DND-41 (cell line): ENCODE measurements at regions not wholly inside any gene's neighbourhood (a gene's known extent, or its start where the extent isn't known, plus 50 kb on each side); places are given as distances from the start of the nearest gene placed in this dataset.
"Not testable (repeated sequence)": the region's sequence is repeated elsewhere in the genome, so short reads cannot be mapped to it uniquely, and the experiment has no call there.

Experiments
- ATAC-seq: fragments of 200-7000 bp; cut with Tn5 transposase; 3 replicates; pipeline ENCODE4 v1.9.1; 2021; ENCODE audit warnings: low read depth; ENCODE audit not compliant: insufficient read depth
- DNase-seq: peaks from one replicate; pipeline ENCODE4 v3.0.0-alpha.2; 2020
- H2AFZ ChIP-seq: 2 replicates; pipeline ENCODE4 v1.6.0; 2012; ENCODE audit warnings: low read depth, low read length
- H3K27ac ChIP-seq: 2 replicates; pipeline ENCODE4 v1.5.1; 2012; ENCODE audit warnings: low read length, inconsistent platforms
- H3K27me3 ChIP-seq: fragments of 200-600 bp; sonication (generic); 2 replicates; pipeline ENCODE4 v1.6.0; 2012; ENCODE audit warnings: low read length, mild to moderate bottlenecking, inconsistent platforms; ENCODE audit not compliant: insufficient read depth, poor library complexity
- H3K36me3 ChIP-seq: 2 replicates; pipeline ENCODE4 v1.5.1; 2012; ENCODE audit warnings: low read length, inconsistent platforms; ENCODE audit not compliant: insufficient read depth
- H3K4me1 ChIP-seq: 2 replicates; pipeline ENCODE4 v1.5.1; 2012; ENCODE audit warnings: mild to moderate bottlenecking, low read length; ENCODE audit not compliant: insufficient read depth
- H3K4me2 ChIP-seq: 2 replicates; pipeline ENCODE4 v1.6.0; 2012; ENCODE audit warnings: mild to moderate bottlenecking, moderate library complexity, low read length, inconsistent platforms; ENCODE audit not compliant: insufficient read depth
- H3K4me3 ChIP-seq, 2 experiments: fragments of 200-600 bp in 1 of 2; shearing (Covaris generic) in 1 of 2; 2 replicates each; pipeline ENCODE4 v1.5.1; 2012 to 2016; ENCODE audit warnings: inconsistent platforms in 2 of 2, low read length in 2 of 2, mild to moderate bottlenecking in 2 of 2, low read depth in 1 of 2, moderate library complexity in 1 of 2
- H3K79me2 ChIP-seq: 2 replicates; pipeline ENCODE4 v1.6.0; 2012; ENCODE audit warnings: low read length, inconsistent platforms; ENCODE audit not compliant: insufficient read depth
- H3K9ac ChIP-seq: 2 replicates; pipeline ENCODE4 v1.6.0; 2012; ENCODE audit warnings: low read depth, mild to moderate bottlenecking, inconsistent platforms, low read length, moderate library complexity
- H3K9me3 ChIP-seq: 2 replicates; pipeline ENCODE4 v1.5.1; 2012; ENCODE audit warnings: low read length, moderate library complexity, mild to moderate bottlenecking, inconsistent platforms; ENCODE audit not compliant: insufficient read depth, severe bottlenecking
- H4K20me1 ChIP-seq: 2 replicates; pipeline ENCODE4 v1.6.0; 2012; ENCODE audit warnings: low read length; ENCODE audit not compliant: insufficient read depth
- CTCF ChIP-seq: IDR thresholded peaks from 2 replicates; pipeline ENCODE4 v1.5.1; 2012; ENCODE audit warnings: borderline replicate concordance, low read length, moderate library complexity, mild to moderate bottlenecking; ENCODE audit not compliant: poor library complexity, severe bottlenecking; ENCODE audit errors: extremely low read depth
- EZH2 ChIP-seq: IDR thresholded peaks from 3 replicates; pipeline ENCODE4 v1.6.1; 2012; ENCODE audit warnings: borderline replicate concordance, low read depth, mild to moderate bottlenecking, moderate library complexity, low read length, inconsistent platforms; ENCODE audit not compliant: severe bottlenecking

DNA sequence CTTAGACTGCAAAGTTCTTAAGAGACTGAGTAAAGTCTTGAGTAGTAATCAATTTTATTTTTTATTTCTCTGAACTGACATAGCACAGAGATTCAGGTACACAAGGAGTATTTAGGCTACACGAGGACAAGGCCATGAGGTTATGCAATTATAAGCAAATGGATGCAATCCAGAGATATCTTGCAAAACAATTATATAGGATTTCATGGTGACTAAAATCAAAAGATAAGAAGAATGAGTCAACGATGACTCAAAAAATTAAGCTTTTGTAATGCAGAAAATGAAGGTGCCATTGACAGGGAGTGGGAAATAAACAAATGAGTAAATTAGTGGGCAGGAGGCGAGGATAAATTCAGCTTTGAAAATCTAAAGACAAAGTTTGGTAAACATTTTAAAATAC is 66.7 kb upstream of the MYO3A start:
- Histone ChIP-seq H3K27me3 (no peaks in the 10 kb centered on the region), H2AFZ (no peak overlapping the region), H3K4me1 (no peaks in the 10 kb centered on the region), H3K79me2 (no peaks in the 10 kb centered on the region), H4K20me1 (no peaks in the 10 kb centered on the region), H3K4me3 (no peak overlapping the region), H3K4me2 (no peak overlapping the region), H3K9ac (no peak overlapping the region), H3K27ac (no peak overlapping the region), H3K36me3 (no peaks in the 10 kb centered on the region), H3K9me3 (no peaks in the 10 kb centered on the region)
- DNase-seq (no peak), ATAC-seq (no peak)
- TF ChIP-seq EZH2 (no peak), CTCF (no peak)

DNA sequence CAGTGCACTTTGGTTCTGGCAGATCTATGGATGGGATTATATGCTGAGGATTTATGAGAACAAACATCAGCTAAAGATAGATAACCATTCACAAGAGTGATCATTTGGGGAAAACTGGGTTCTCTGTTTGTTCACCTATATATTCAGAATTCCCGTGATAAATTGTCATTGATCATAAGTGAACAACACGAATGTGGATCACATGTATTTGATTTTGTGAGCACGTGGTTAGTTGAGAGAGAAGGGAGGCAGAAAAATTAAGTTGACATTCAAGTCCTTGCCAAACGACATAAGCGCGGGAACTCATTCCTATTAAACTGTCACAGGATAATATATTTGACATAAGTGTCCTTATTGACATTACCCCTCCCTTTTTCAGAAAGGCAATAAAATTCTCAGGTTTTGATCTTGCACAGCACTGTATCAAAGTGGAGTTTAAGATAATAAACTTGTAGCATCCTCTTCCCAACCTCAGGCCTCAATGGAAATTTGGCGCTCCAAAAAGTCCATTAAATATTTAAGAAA is 64.9 kb upstream of the MYO3A start:
- H3K9me3 ChIP-seq = no peaks in the 10 kb centered on the region
- DNase-seq (no peak), ATAC-seq (no peak)
- no peak overlapping the region for H3K4me3 ChIP-seq
- H4K20me1 ChIP-seq = no peaks in the 10 kb centered on the region
- no peak overlapping the region for H3K27ac ChIP-seq
- no peaks in the 10 kb centered on the region for H3K27me3 ChIP-seq
- H3K9ac ChIP-seq = no peak overlapping the region
- H3K4me2 ChIP-seq = no peak overlapping the region
- no peaks in the 10 kb centered on the region for H3K79me2 ChIP-seq
- H2AFZ ChIP-seq = no peak overlapping the region
- TF ChIP-seq EZH2 (no peak), CTCF (no peak)
- H3K36me3 ChIP-seq = no peaks in the 10 kb centered on the region
- no peaks in the 10 kb centered on the region for H3K4me1 ChIP-seq

GRCh38 chr10:25869609-25870008 is 64.4 kb upstream of the MYO3A start:
- Histone ChIP-seq H3K9ac (no peak overlapping the region), H3K4me3 (no peak overlapping the region), H3K4me1 (no peaks in the 10 kb centered on the region), H3K27me3 (no peaks in the 10 kb centered on the region), H3K9me3 (no peaks in the 10 kb centered on the region), H2AFZ (no peak overlapping the region), H3K79me2 (no peaks in the 10 kb centered on the region), H4K20me1 (no peaks in the 10 kb centered on the region), H3K36me3 (no peaks in the 10 kb centered on the region), H3K27ac (no peak overlapping the region), H3K4me2 (no peak overlapping the region)
- no peak for ATAC-seq
- TF ChIP-seq EZH2 = no peak
- TF ChIP-seq CTCF = no peak
- no peak for DNase-seq

DNA sequence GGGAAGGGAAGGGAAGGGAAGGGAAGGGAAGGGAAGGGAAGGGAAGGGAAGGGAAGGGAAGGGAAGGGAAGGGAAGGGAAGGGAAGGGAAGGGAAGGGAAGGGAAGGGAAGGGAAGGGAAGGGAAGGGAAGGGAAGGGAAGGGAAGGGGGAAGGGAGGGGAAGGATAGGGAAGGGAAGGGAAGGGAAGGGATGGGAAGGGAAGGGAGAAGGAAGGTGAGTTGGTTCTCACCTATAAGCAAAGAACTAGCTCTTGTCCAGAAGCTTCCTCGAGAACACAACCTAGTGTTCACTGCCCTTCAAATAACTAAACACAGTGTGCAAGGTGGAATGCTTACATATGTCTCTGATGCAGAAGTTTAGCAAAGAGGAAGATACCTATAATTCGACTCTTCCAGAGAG is 59.6 kb upstream of the MYO3A start:
- H3K79me2 ChIP-seq, H3K9ac ChIP-seq, H3K9me3 ChIP-seq, H3K4me3 ChIP-seq, ATAC-seq, DNase-seq, H4K20me1 ChIP-seq, H3K4me1 ChIP-seq, H3K4me2 ChIP-seq, H2AFZ ChIP-seq, H3K27me3 ChIP-seq, H3K36me3 ChIP-seq, H3K27ac ChIP-seq: not testable (repeated sequence)
